Neural progenitor cell (in vitro differentiated cells): ENCODE measurements at regions not wholly inside any gene's neighbourhood (a gene's known extent, or its start where the extent isn't known, plus 50 kb on each side); places are given as distances from the start of the nearest gene placed in this dataset.

Experiments used
- EZH2 ChIP-seq: fragments of 200-600 bp; sonication (generic); IDR thresholded peaks from 2 replicates; pipeline ENCODE4 v1.6.1; 2017; ENCODE audit warnings: antibody characterized with exemption, mild to moderate bottlenecking, moderate library complexity
- TF ChIP-seq, protein P1 (sequence below): fragments of 200-600 bp; sonication (generic); IDR thresholded peaks from 2 replicates; pipeline ENCODE4 v1.5.1; 2017; ENCODE audit warnings: antibody characterized with exemption, mild to moderate bottlenecking

DNA sequence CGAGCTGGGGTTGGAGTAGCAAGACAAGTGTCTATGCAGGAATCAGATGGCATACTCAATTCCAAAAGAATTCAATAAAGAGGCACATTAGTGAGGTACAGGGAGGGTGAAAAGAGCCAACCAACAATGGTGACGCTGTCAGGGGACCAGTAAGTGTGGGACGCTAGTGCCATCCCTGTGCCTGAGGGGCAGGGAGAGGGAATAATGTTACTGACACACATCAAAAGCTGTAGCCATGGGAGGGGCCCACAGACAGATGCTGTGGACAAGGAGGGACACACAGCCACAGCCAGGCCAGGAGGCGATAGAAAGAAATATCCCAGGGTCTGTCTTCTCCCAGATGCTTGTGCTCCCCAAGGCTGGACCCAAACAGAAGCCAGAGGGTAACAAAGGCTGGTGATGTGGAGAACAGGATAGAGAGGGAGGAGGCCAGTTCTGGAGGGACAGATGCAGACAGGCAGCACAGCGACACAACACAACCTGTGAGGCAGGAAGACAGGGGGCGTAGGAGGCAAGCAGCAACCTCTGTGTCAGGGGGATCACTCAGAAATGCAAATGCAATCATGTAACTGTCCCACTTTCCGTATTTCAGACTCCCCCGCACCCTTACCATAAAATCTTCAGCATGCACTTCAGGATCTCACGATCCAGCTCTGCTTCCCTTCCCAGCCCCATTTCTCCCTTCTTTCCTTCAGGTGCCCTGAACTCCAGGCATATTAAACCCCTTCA lies 240.5 kb upstream of the FZD8 start:
- no peak for TF ChIP-seq EZH2
- TF ChIP-seq, protein P1, sequence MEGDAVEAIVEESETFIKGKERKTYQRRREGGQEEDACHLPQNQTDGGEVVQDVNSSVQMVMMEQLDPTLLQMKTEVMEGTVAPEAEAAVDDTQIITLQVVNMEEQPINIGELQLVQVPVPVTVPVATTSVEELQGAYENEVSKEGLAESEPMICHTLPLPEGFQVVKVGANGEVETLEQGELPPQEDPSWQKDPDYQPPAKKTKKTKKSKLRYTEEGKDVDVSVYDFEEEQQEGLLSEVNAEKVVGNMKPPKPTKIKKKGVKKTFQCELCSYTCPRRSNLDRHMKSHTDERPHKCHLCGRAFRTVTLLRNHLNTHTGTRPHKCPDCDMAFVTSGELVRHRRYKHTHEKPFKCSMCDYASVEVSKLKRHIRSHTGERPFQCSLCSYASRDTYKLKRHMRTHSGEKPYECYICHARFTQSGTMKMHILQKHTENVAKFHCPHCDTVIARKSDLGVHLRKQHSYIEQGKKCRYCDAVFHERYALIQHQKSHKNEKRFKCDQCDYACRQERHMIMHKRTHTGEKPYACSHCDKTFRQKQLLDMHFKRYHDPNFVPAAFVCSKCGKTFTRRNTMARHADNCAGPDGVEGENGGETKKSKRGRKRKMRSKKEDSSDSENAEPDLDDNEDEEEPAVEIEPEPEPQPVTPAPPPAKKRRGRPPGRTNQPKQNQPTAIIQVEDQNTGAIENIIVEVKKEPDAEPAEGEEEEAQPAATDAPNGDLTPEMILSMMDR, result peak; percentile 46
